ENCODE measurements at regions not wholly inside any gene's neighbourhood (a gene's known extent, or its start where the extent isn't known, plus 50 kb on each side); places are given as distances from the start of the nearest gene placed in this dataset.

GRCh38 chr6:56806368-56806767 is 148.5 kb upstream of the BEND6 start:
- no peak for TF ChIP-seq EZH2phosphoT487 (conservative IDR thresholded peaks at IDR 0.05; ENCODE audit: low read length)
- TF ChIP-seq CTCF (IDR thresholded peaks at IDR 0.05; ENCODE audit: insufficient read depth, low read length, poor library complexity, severe bottlenecking) = no peak
- no peaks in the 10 kb centered on the region for H3K36me3 ChIP-seq (ENCODE audit: low read length)
- H3K27ac ChIP-seq (ENCODE audit: low read depth, low read length) = no peak overlapping the region
- no peak overlapping the region for H3K9ac ChIP-seq (ENCODE audit: low read length)
- no peak overlapping the region for H3K4me2 ChIP-seq (ENCODE audit: low read depth, low read length, poor library complexity, severe bottlenecking)
- H3K27me3 ChIP-seq (ENCODE audit: low read length) = no peaks in the 10 kb centered on the region
- H4K20me1 ChIP-seq (ENCODE audit: low read depth, low read length) = no peaks in the 10 kb centered on the region
- no peaks in the 10 kb centered on the region for H3K9me3 ChIP-seq (ENCODE audit: insufficient read depth, low read length)
- H3K4me3 ChIP-seq (ENCODE audit: insufficient read depth, low read length, poor library complexity, severe bottlenecking) = no peak overlapping the region
- H3K9me2 ChIP-seq (replicated peaks; ENCODE audit: insufficient read depth, low read length) = no peaks in the 10 kb centered on the region
- no peak overlapping the region for H2AFZ ChIP-seq (ENCODE audit: low read depth, low read length, severe bottlenecking)
- H3K79me2 ChIP-seq (ENCODE audit: insufficient read depth, low read length) = no peaks in the 10 kb centered on the region
- H3F3A ChIP-seq (ENCODE audit: insufficient read depth) = no peaks in the 10 kb centered on the region

GRCh38 chr6:56804996-56805395 is 149.9 kb upstream of the BEND6 start:
- Histone ChIP-seq H3F3A (ENCODE audit: insufficient read depth) (no peaks in the 10 kb centered on the region), H3K4me2 (ENCODE audit: low read depth, low read length, poor library complexity, severe bottlenecking) (no peak overlapping the region), H2AFZ (ENCODE audit: low read depth, low read length, severe bottlenecking) (no peak overlapping the region), H3K9ac (ENCODE audit: low read length) (no peak overlapping the region), H3K4me3 (ENCODE audit: insufficient read depth, low read length, poor library complexity, severe bottlenecking) (no peak overlapping the region), H3K79me2 (ENCODE audit: insufficient read depth, low read length) (no peaks in the 10 kb centered on the region), H3K9me3 (ENCODE audit: insufficient read depth, low read length) (no peaks in the 10 kb centered on the region), H3K27me3 (ENCODE audit: low read length) (no peaks in the 10 kb centered on the region), H3K27ac (ENCODE audit: low read depth, low read length) (no peak overlapping the region), H3K36me3 (ENCODE audit: low read length) (no peaks in the 10 kb centered on the region), H4K20me1 (ENCODE audit: low read depth, low read length) (no peaks in the 10 kb centered on the region), H3K9me2 (replicated peaks; ENCODE audit: insufficient read depth, low read length) (no peaks in the 10 kb centered on the region)
- no peak for TF ChIP-seq EZH2phosphoT487 (conservative IDR thresholded peaks at IDR 0.05; ENCODE audit: low read length)
- TF ChIP-seq CTCF (IDR thresholded peaks at IDR 0.05; ENCODE audit: insufficient read depth, low read length, poor library complexity, severe bottlenecking) = no peak

GRCh38 chr6:56803594-56803993 is 151.3 kb upstream of the BEND6 start:
- Histone ChIP-seq H2AFZ (ENCODE audit: low read depth, low read length, severe bottlenecking) (no peak overlapping the region), H3F3A (ENCODE audit: insufficient read depth) (no peaks in the 10 kb centered on the region), H3K9ac (ENCODE audit: low read length) (no peak overlapping the region), H4K20me1 (ENCODE audit: low read depth, low read length) (no peaks in the 10 kb centered on the region), H3K36me3 (ENCODE audit: low read length) (no peaks in the 10 kb centered on the region), H3K9me3 (ENCODE audit: insufficient read depth, low read length) (no peaks in the 10 kb centered on the region), H3K79me2 (ENCODE audit: insufficient read depth, low read length) (no peaks in the 10 kb centered on the region), H3K27me3 (ENCODE audit: low read length) (no peaks in the 10 kb centered on the region), H3K27ac (ENCODE audit: low read depth, low read length) (no peak overlapping the region), H3K9me2 (replicated peaks; ENCODE audit: insufficient read depth, low read length) (no peaks in the 10 kb centered on the region), H3K4me2 (ENCODE audit: low read depth, low read length, poor library complexity, severe bottlenecking) (no peak overlapping the region), H3K4me3 (ENCODE audit: insufficient read depth, low read length, poor library complexity, severe bottlenecking) (no peak overlapping the region)
- TF ChIP-seq EZH2phosphoT487 (conservative IDR thresholded peaks at IDR 0.05; ENCODE audit: low read length) (no peak), CTCF (IDR thresholded peaks at IDR 0.05; ENCODE audit: insufficient read depth, low read length, poor library complexity, severe bottlenecking) (no peak)

- Histone ChIP-seq H3K36me3 (ENCODE audit: low read length) (no peaks in the 10 kb centered on the region), H3K79me2 (ENCODE audit: insufficient read depth, low read length) (no peaks in the 10 kb centered on the region)
These were observed 152.3 kb upstream of the BEND6 start for GRCh38 chr6:56802584-56802983.

More at GRCh38 chr6:56802584-56802983, 152.3 kb upstream of the BEND6 start:
- no peaks in the 10 kb centered on the region for H3K27me3 ChIP-seq (ENCODE audit: low read length)
- no peaks in the 10 kb centered on the region for H4K20me1 ChIP-seq (ENCODE audit: low read depth, low read length)
- H3K9ac ChIP-seq (ENCODE audit: low read length) = no peak overlapping the region
- no peaks in the 10 kb centered on the region for H3K9me2 ChIP-seq (replicated peaks; ENCODE audit: insufficient read depth, low read length)
- H3K4me3 ChIP-seq (ENCODE audit: insufficient read depth, low read length, poor library complexity, severe bottlenecking) = no peak overlapping the region
- no peaks in the 10 kb centered on the region for H3K9me3 ChIP-seq (ENCODE audit: insufficient read depth, low read length)
- no peak overlapping the region for H2AFZ ChIP-seq (ENCODE audit: low read depth, low read length, severe bottlenecking)
- no peak for TF ChIP-seq CTCF (IDR thresholded peaks at IDR 0.05; ENCODE audit: insufficient read depth, low read length, poor library complexity, severe bottlenecking)
- no peak for TF ChIP-seq EZH2phosphoT487 (conservative IDR thresholded peaks at IDR 0.05; ENCODE audit: low read length)
- H3F3A ChIP-seq (ENCODE audit: insufficient read depth) = no peaks in the 10 kb centered on the region
- no peak overlapping the region for H3K27ac ChIP-seq (ENCODE audit: low read depth, low read length)
- H3K4me2 ChIP-seq (ENCODE audit: low read depth, low read length, poor library complexity, severe bottlenecking) = no peak overlapping the region
